ENCODE measurements at regions not wholly inside any gene's neighbourhood (a gene's known extent, or its start where the extent isn't known, plus 50 kb on each side); places are given as distances from the start of the nearest gene placed in this dataset.

DNA sequence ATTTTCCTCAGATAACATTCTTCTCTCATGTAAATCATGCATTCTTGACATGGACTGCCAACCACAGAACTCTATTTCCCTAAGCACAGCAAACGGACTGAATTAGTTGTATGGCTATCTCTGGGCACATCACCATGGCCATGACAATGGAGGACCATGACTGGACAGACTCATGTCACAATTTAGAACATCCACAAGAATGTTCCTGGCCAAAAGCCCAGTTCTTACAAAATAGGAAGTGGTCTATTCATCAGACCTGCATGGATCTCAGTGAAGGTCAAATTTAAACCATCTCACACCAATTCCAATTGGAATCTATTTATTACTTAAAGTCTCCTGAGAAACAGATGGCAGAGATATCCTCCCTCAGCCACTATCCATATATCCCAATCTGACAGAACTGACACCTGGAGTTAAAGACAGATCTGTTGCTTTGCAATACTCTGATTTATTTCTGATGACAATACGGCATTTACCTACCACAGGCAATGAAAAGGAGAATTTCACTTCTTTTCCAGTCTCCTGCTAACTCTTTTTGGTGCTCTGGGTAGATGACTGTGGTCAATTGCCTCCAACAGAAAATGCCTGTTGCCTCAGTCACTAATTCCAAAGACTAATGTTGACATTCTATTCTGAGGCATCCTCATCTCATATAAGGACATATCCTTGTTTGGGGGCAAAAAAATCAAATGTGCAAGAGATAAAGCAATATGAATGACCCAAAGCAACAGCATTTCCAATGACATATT lies 254.8 kb downstream of the HTR7 start:
- Mint-ChIP-seq H3K4me3 (no peak overlapping the region), H3K27ac (no peak overlapping the region), H3K9me3 (no peaks in the 10 kb centered on the region), H3K36me3 (no peaks in the 10 kb centered on the region), H3K4me1 (ENCODE audit: unreplicated experiment) (no peaks in the 10 kb centered on the region), H3K27me3 (peaks cover 13% of the 10 kb centered on the region)
- DNase-seq (ENCODE audit: extremely low spot score, unreplicated experiment) = no peak
- TF ChIP-seq, protein P1, sequence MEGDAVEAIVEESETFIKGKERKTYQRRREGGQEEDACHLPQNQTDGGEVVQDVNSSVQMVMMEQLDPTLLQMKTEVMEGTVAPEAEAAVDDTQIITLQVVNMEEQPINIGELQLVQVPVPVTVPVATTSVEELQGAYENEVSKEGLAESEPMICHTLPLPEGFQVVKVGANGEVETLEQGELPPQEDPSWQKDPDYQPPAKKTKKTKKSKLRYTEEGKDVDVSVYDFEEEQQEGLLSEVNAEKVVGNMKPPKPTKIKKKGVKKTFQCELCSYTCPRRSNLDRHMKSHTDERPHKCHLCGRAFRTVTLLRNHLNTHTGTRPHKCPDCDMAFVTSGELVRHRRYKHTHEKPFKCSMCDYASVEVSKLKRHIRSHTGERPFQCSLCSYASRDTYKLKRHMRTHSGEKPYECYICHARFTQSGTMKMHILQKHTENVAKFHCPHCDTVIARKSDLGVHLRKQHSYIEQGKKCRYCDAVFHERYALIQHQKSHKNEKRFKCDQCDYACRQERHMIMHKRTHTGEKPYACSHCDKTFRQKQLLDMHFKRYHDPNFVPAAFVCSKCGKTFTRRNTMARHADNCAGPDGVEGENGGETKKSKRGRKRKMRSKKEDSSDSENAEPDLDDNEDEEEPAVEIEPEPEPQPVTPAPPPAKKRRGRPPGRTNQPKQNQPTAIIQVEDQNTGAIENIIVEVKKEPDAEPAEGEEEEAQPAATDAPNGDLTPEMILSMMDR (conservative IDR thresholded peaks at IDR 0.05) = no peak

DNA sequence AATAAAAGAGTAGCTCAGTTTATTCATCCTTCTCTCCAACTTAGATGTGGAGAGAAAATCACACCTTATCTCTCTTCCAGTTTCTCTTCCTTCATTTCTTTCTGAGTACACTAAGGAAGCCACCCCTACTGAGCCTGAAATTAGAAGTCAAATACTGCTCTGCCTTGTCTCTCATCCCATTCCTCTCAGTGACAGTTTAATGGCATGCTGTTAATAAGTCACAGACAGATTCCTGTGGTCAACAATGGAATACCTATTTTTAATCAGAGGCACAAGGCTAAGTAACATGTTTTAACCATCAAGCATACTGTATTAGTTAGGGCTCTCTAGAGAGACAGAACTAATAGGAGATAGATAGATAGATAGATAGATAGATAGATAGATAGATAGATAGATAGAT lies 253.2 kb downstream of the HTR7 start:
- TF ChIP-seq, protein P1 (conservative IDR thresholded peaks at IDR 0.05) = no peak

DNA sequence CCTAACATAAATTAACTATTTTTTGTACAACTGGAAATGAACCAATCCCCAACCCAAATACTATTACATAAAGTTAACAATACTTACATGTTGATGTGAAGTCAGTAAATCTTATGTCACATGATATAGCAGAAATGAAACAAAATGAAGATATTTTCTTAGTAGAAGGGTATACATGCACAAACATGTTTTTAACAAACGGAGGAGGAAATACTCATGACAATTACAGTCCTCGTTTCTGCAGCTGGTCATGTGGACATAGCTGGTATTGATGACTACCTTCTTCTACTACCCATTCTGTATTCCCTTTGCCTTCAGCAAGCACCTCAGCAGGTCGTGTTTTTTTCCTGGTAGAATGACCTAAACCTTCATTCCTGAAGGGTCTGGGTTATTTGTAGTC lies 252.3 kb downstream of the HTR7 start:
- H3K36me3 Mint-ChIP-seq = no peaks in the 10 kb centered on the region
- peaks cover 6% of the 10 kb centered on the region for H3K27me3 Mint-ChIP-seq
- DNase-seq (ENCODE audit: extremely low spot score, unreplicated experiment) = no peak
- no peak overlapping the region for H3K27ac Mint-ChIP-seq
- no peak overlapping the region for H3K4me3 Mint-ChIP-seq
- H3K4me1 Mint-ChIP-seq (ENCODE audit: unreplicated experiment) = no peaks in the 10 kb centered on the region
- TF ChIP-seq, protein P1 (conservative IDR thresholded peaks at IDR 0.05) = no peak
- no peaks in the 10 kb centered on the region for H3K9me3 Mint-ChIP-seq

More for the DNA sequence above, 253.2 kb downstream of the HTR7 start:
- H3K4me3 Mint-ChIP-seq = no peak overlapping the region
- peaks cover 10% of the 10 kb centered on the region for H3K27me3 Mint-ChIP-seq
- no peaks in the 10 kb centered on the region for H3K4me1 Mint-ChIP-seq (ENCODE audit: unreplicated experiment)
- H3K36me3 Mint-ChIP-seq = no peaks in the 10 kb centered on the region
- H3K9me3 Mint-ChIP-seq = no peaks in the 10 kb centered on the region
- no peak for DNase-seq (ENCODE audit: extremely low spot score, unreplicated experiment)
- no peak overlapping the region for H3K27ac Mint-ChIP-seq

DNA sequence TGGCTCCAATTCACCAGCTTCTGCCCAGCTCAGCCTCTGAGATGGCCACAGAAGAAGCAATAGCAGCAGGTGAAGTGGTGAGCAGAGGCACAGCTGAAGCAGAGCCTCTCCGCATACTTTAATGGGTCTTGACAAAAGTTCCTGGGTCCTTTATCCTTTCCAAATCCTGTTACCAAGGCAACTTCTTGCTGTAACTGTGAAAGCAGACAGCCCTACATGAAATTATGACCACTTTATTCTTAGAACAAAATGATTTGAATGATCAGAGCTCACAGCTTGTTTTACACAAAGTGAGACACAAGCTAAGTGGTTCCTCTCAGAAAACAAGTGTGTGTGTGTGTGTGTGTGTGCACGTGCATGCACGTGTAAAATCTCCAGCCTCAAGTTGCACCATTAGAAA lies 245.6 kb downstream of the HTR7 start:
- Mint-ChIP-seq H3K9me3 (no peaks in the 10 kb centered on the region), H3K36me3 (no peaks in the 10 kb centered on the region), H3K27ac (no peak overlapping the region), H3K4me3 (no peak overlapping the region), H3K27me3 (peaks cover 8% of the 10 kb centered on the region), H3K4me1 (ENCODE audit: unreplicated experiment) (no peaks in the 10 kb centered on the region)
- DNase-seq (ENCODE audit: extremely low spot score, unreplicated experiment) = no peak
- TF ChIP-seq, protein P1 (conservative IDR thresholded peaks at IDR 0.05) = no peak

DNA sequence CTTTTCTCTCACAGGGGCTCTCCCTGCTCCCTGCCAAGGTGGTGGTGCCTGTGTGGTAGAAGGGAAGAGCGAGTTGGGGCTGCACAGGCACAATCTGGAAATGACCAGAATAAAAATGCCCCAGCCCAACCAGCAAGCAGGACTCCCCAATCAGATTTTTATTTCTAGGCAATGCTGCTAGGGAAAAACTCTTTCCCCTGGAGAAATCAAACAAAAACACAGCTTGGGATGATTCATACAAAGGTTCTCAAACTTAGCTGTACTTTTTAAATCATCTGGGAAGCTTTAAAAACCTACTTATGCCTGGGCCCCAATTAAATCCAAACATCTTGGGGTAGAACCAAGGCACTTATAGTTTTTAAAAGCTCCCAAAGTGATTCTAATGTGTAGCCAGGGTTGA lies 243.2 kb downstream of the HTR7 start:
- no peaks in the 10 kb centered on the region for H3K36me3 Mint-ChIP-seq
- no peak for DNase-seq (ENCODE audit: extremely low spot score, unreplicated experiment)
- no peak overlapping the region for H3K27ac Mint-ChIP-seq
- H3K4me3 Mint-ChIP-seq = no peak overlapping the region
- no peaks in the 10 kb centered on the region for H3K4me1 Mint-ChIP-seq (ENCODE audit: unreplicated experiment)
- H3K27me3 Mint-ChIP-seq = peaks cover 24% of the 10 kb centered on the region
- no peaks in the 10 kb centered on the region for H3K9me3 Mint-ChIP-seq
- TF ChIP-seq, protein P1 (conservative IDR thresholded peaks at IDR 0.05) = no peak

All from type B pancreatic cell (in vitro differentiated cells).